Midbrain (tissue), 1 donor: ENCODE measurements at regions not wholly inside any gene's neighbourhood (a gene's known extent, or its start where the extent isn't known, plus 50 kb on each side); places are given as distances from the start of the nearest gene placed in this dataset.
"Not testable (repeated sequence)": the region's sequence is repeated elsewhere in the genome, so short reads cannot be mapped to it uniquely, and the experiment has no call there.

Experiments used
- DNase-seq: peaks from one replicate; lab custom pipeline; 2025; lab: John Stamatoyannopoulos, UW

- DNase-seq, result not testable (repeated sequence)
Measured at GRCh38 chr4:3589946-3590924, 58.0 kb upstream of the LRPAP1 start.

- DNase-seq, result not testable (repeated sequence)
Measured at GRCh38 chr4:3589379-3589778, 57.2 kb upstream of the LRPAP1 start.

GRCh38 chr4:3588517-3589194 lies 56.4 kb upstream of the LRPAP1 start:
- not testable (repeated sequence) for DNase-seq

GRCh38 chr4:3586596-3586995 lies 54.4 kb upstream of the LRPAP1 start:
- not testable (repeated sequence) for DNase-seq

- not testable (repeated sequence) for DNase-seq
Measured at GRCh38 chr4:3585567-3585966, 53.3 kb upstream of the LRPAP1 start.

- no peak for DNase-seq
Measured at GRCh38 chr4:3582091-3582475, 49.9 kb upstream of the LRPAP1 start.
